Body of pancreas (tissue), 4 donors: ENCODE measurements at regions not wholly inside any gene's neighbourhood (a gene's known extent, or its start where the extent isn't known, plus 50 kb on each side); places are given as distances from the start of the nearest gene placed in this dataset.

Source experiments
- ATAC-seq: fragments of 150-250 bp; one replicate; pipeline ENCODE4 v1.9.1; 2016
- DNase-seq, 4 donors: peaks; one replicate each; pipeline ENCODE4 v3.0.0-alpha.2; 2019
- H3K27ac ChIP-seq, 4 donors: fragments of 200-600 bp; sonication (generic); 1 replicate in 3 of 4; 2 replicates in 1 of 4; pipeline versions ENCODE4 v1.5.1 to v1.6.1; 2016 to 2019; ENCODE audit warnings: mild to moderate bottlenecking in 1 of 4, mixed read lengths in 1 of 4, moderate library complexity in 1 of 4
- H3K27me3 ChIP-seq, 2 donors: fragments of 200-600 bp; sonication (generic); one replicate each; pipeline ENCODE4 v1.6.0; 2016; ENCODE audit warnings: mild to moderate bottlenecking in 1 of 2
- H3K36me3 ChIP-seq, 2 donors: fragments of 200-600 bp; sonication (generic); replicated peaks in 1 of 2; 2 replicates each; pipeline ENCODE4 v1.5.1; 2016; ENCODE audit warnings: low read depth in 2 of 2; ENCODE audit not compliant: insufficient read depth in 1 of 2
- H3K4me1 ChIP-seq: fragments of 200-600 bp; sonication (generic); one replicate; pipeline ENCODE4 v1.6.0; 2016
- H3K4me3 ChIP-seq, 2 donors: fragments of 200-600 bp; sonication (generic); 1 replicate in 1 of 2; 2 replicates in 1 of 2; pipeline ENCODE4 v1.5.1; 2016 to 2019
- H3K9me3 ChIP-seq, 3 donors: fragments of 200-600 bp; sonication (generic); 1 replicate in 2 of 3; 2 replicates in 1 of 3; pipeline ENCODE4 v1.5.1; 2016
- CTCF ChIP-seq, 7 experiments: fragments of 450-650 bp in 4 of 7; fragments of 200-600 bp in 3 of 7; sonication (generic) in 3 of 7; IDR thresholded peaks; one replicate each; pipeline ENCODE4 v1.5.1; 2016 to 2019; ENCODE audit warnings: antibody characterized with exemption in 7 of 7
- POLR2A ChIP-seq, 3 donors: fragments of 450-650 bp; IDR thresholded peaks; one replicate each; pipeline ENCODE4 v1.6.1; 2016; ENCODE audit warnings: antibody characterized with exemption in 3 of 3, mild to moderate bottlenecking in 2 of 3
- WGBS, 2 donors: methylation state at CpG; one replicate each; pipeline ENCODE4 v1.1.5; 2017; 5-methylcytosine and 5-hydroxymethylcytosine counted together
- intact Hi-C: fragments of 100-400 bp; cut with DNase I; formaldehyde crosslinking; loops from one replicate; pipeline ENCODE4 v1.15.1; 2023

GRCh38 chr6:90444160-90444714 is 142.6 kb downstream of the MAP3K7 start:
- no peak for ATAC-seq
- no peak for DNase-seq
- no peak overlapping the region for H3K4me3 ChIP-seq
- no peaks in the 10 kb centered on the region for H3K9me3 ChIP-seq
- intact Hi-C loops: no loop called here
- WGBS, 2 donors: 62 to 70% methylated on average over 8 of the region's 8 CpGs
- TF ChIP-seq POLR2A (IDR thresholded peaks at IDR 0.05): no peak
- TF ChIP-seq CTCF (IDR thresholded peaks at IDR 0.05): no peak
- no peaks in the 10 kb centered on the region for H3K27me3 ChIP-seq
- H3K27ac ChIP-seq: no peak overlapping the region
- H3K36me3 ChIP-seq: no peaks in the 10 kb centered on the region
- no peaks in the 10 kb centered on the region for H3K4me1 ChIP-seq

- no peak overlapping the region for H3K4me3 ChIP-seq
- no peaks in the 10 kb centered on the region for H3K36me3 ChIP-seq
- DNase-seq (no peak), ATAC-seq (no peak)
- no peaks in the 10 kb centered on the region for H3K27me3 ChIP-seq
- TF ChIP-seq CTCF (IDR thresholded peaks at IDR 0.05): no peak
- TF ChIP-seq POLR2A (IDR thresholded peaks at IDR 0.05): no peak
- intact Hi-C loops: no loop called here
- H3K27ac ChIP-seq: no peak overlapping the region
- H3K4me1 ChIP-seq: no peaks in the 10 kb centered on the region
- 46 to 54% methylated on average over 1 of the region's 1 CpG for WGBS, 2 donors
- H3K9me3 ChIP-seq: no peaks in the 10 kb centered on the region
Measured at GRCh38 chr6:90442366-90442765, 144.5 kb downstream of the MAP3K7 start.

- Histone ChIP-seq H3K27me3 (no peaks in the 10 kb centered on the region), H3K4me1 (no peaks in the 10 kb centered on the region), H3K4me3 (no peak overlapping the region), H3K27ac (no peak overlapping the region), H3K9me3 (no peaks in the 10 kb centered on the region), H3K36me3 (no peaks in the 10 kb centered on the region)
- TF ChIP-seq CTCF (IDR thresholded peaks at IDR 0.05) (no peak), POLR2A (IDR thresholded peaks at IDR 0.05) (no peak)
- DNase-seq: no peak
- intact Hi-C loops: no loop called here
- WGBS, 2 donors: 81 to 87% methylated on average over 8 of the region's 8 CpGs
- no peak for ATAC-seq
Measured at GRCh38 chr6:90440586-90441283, 144.1 kb upstream of the BACH2 start.

- Histone ChIP-seq H3K27ac (no peak overlapping the region), H3K27me3 (no peaks in the 10 kb centered on the region), H3K4me1 (no peaks in the 10 kb centered on the region), H3K9me3 (no peaks in the 10 kb centered on the region), H3K4me3 (no peak overlapping the region), H3K36me3 (no peaks in the 10 kb centered on the region)
- TF ChIP-seq CTCF (IDR thresholded peaks at IDR 0.05) (no peak), POLR2A (IDR thresholded peaks at IDR 0.05) (no peak)
- intact Hi-C loops: no loop called here
- no peak for ATAC-seq
- 76 to 80% methylated on average over 2 of the region's 2 CpGs for WGBS, 2 donors
- no peak for DNase-seq
Measured at GRCh38 chr6:90439586-90439985, 142.9 kb upstream of the BACH2 start.

GRCh38 chr6:90436403-90436802 is 139.8 kb upstream of the BACH2 start:
- H3K27me3 ChIP-seq: no peaks in the 10 kb centered on the region
- no peaks in the 10 kb centered on the region for H3K4me1 ChIP-seq
- intact Hi-C loops: no loop called here
- no peaks in the 10 kb centered on the region for H3K36me3 ChIP-seq
- H3K27ac ChIP-seq: no peak overlapping the region
- ATAC-seq: no peak
- WGBS, 2 donors: 48 to 75% methylated on average over 1 of the region's 1 CpG
- no peak overlapping the region for H3K4me3 ChIP-seq
- DNase-seq: no peak
- TF ChIP-seq POLR2A (IDR thresholded peaks at IDR 0.05) (no peak), CTCF (IDR thresholded peaks at IDR 0.05) (no peak)
- H3K9me3 ChIP-seq: peaks cover 0 to 12% (median 0%) of the 10 kb centered on the region in 3 donors
